Stimulated activated CD8-positive, alpha-beta memory T cell treated with anti-CD3 and anti-CD28 coated beads, Interleukin-12 subunit alpha, Interleukin-12 subunit beta, amount 100 ng/mL, for 24 hours (primary cell): ENCODE measurements at regions not wholly inside any gene's neighbourhood (a gene's known extent, or its start where the extent isn't known, plus 50 kb on each side); places are given as distances from the start of the nearest gene placed in this dataset.
A peak's percentile ranks its signal among the peaks of the same experiment; 100 is the strongest.
"Not testable (repeated sequence)": the region's sequence is repeated elsewhere in the genome, so short reads cannot be mapped to it uniquely, and the experiment has no call there.

Source experiments
- DNase-seq: peaks from one replicate; pipeline ENCODE4 v3.0.0-alpha.2; 2020; ENCODE audit errors: extremely low read depth

DNA sequence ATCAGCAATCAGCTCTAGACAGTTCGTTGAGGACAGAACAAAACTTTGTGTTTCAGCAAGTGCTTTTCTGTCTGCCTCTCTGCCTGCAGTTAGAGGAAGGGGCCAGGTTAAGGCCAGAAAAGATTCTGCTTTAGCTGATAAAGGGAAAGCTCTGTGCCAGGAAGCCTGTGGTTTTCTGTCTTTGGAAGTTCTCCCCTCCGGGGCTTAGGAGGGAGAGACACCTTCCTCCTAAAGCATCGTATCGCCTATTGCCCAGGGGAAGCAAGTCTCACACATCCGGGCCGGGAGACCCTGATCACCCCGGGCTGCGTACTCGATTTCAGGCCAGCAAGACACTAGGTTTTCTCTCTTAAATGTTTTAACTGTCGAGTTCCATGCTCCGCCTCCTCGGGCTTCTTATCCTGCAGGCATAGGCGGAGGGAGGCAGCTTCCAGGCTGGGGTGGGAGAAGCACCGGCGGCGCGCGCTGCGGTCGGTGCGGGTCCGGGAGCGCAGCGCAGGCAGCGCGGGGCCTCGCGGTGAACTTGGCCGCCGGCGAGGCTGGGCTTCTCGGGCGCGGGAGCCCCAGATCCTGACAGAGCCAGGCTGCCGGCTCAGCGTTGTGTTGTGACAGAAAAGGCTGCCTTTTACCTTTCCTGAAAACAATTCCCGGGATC, 245.4 kb downstream of the BCL2L11 start:
- not testable (repeated sequence) for DNase-seq

DNA sequence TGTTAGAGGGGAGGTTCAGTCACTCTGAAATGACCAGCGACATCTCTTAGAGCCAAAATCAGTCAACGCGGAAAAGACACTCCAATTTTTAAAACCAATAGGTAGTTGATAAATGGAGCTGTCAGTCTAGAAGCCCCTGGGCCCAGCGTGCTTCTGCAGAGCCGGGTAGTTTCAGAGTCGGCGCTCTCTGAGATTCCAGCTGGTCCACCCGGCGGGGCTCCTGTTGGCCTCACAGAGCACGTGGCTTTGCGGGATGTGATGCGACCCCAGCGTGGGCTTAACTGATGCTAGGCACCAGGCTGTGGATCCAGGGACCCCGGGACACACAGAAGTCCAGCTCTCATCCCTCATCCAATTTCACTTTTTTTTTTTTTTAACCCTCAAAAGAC, 245.9 kb downstream of the BCL2L11 start:
- not testable (repeated sequence) for DNase-seq

GRCh38 chr2:111367080-111367479, 246.4 kb downstream of the BCL2L11 start:
- not testable (repeated sequence) for DNase-seq

GRCh38 chr2:111367871-111368270, 247.2 kb downstream of the BCL2L11 start:
- DNase-seq = not testable (repeated sequence)

GRCh38 chr2:111368288-111368687, 247.6 kb downstream of the BCL2L11 start:
- DNase-seq = not testable (repeated sequence)

GRCh38 chr2:111373060-111373459, 252.3 kb downstream of the BCL2L11 start:
- DNase-seq = not testable (repeated sequence)

- not testable (repeated sequence) for DNase-seq
These were observed 253.3 kb downstream of the BCL2L11 start for GRCh38 chr2:111373989-111374388.

DNA sequence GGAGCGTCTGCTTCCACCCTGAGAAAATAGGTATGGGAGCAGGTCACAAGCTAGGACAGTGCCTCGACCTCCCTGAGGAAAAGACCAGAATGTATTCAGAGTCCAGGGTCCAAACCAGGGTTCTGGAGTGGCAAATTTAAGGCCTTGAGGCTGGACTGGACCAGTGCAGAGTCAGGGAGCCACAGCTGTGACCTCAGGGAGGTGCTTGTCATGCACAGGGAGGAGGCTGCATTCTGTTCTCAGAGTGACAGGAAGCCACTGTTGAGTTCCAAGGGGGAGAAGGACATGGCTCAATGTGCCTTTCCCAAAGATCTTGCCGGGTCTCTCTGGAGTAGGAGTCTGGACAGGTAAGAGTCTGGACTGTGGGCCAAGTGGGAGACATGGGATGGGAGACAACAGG, 254.0 kb downstream of the BCL2L11 start:
- DNase-seq = not testable (repeated sequence)

DNA sequence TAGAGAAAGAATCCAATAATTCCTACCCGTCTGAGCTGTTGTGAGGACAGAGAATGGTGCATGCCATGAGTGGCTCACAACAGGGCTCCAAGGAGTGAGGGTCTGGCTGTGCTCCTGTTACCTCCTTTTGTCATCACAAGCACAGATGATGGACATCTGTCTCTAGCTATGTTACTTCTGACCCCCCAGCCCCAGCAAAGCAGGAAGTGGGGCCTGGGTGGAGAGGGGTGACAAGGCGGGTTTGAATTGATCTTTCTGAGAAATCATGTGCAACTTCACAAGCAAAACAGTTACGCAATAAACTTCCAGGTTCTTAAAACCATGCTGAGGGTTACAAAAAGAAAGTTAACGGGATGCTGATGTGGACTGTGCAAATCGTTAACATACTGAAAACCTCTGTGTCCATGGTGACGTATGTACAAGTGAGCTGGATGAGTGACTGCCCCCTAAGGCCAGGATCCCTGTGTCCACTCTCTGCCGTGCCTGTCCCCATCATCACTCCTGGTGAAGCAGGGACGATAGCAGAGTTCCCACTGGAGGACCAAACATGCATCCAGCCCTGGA, 254.7 kb downstream of the BCL2L11 start:
- not testable (repeated sequence) for DNase-seq

DNA sequence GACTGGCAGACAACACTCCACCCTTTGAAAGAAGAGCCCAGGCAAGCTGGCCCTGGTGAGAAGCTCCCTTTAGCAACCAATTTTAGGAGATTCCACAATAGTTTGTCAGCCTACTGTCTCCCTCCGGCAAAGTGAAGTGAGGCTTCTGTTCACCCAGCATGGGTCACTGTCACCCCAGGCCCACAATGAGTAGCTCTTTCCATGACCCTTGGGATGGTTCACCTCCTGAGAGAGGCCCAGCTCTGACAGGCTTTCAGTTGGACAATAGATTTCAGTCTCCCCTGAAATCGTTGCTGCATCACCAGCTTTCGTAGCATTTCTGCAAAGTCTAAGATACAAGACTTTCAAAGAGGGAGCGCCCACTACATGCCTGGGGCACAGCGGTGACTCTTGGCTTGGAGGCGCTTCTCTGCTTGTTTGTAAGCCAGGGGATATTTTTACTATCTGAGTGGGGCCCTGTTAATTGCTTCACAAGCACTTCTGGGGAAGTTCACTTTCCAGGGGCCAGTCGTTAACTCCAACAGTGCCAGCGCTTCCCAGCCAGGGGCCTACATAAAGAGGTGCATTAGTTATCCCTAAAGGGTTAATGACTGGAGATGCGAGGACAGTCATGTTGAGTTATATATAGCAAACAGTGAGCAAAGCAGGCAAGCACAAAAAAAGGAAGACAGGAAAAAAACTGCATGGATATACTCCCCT, 255.7 kb downstream of the BCL2L11 start:
- not testable (repeated sequence) for DNase-seq

- DNase-seq = not testable (repeated sequence)
These were observed 256.2 kb downstream of the BCL2L11 start for GRCh38 chr2:111376971-111377352.

- DNase-seq = not testable (repeated sequence)
These were observed 256.8 kb downstream of the BCL2L11 start for GRCh38 chr2:111377386-111377959.

DNA sequence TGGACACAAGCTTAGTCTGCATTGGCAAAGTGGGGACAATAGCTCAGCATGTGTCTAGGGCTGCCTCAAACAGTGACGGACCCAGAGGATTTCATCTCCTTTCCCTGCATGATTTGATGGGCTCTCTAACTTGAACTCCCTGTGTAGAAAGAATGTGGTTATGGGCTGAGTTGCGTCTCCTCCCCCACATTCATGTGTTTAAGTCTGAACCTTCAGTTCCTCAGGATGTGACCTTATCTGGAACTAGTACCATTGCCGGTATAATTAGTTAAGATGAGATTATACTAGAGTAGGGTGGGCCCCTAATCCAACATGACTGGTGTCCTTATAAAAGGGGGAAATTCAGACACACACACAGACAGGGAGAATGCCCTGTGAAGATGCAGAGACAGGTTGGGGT, 257.6 kb downstream of the BCL2L11 start:
- not testable (repeated sequence) for DNase-seq

- DNase-seq = not testable (repeated sequence)
These were observed 260.2 kb downstream of the BCL2L11 start for GRCh38 chr2:111380733-111381439.

- not testable (repeated sequence) for DNase-seq
These were observed 261.0 kb downstream of the BCL2L11 start for GRCh38 chr2:111381530-111382306.

DNA sequence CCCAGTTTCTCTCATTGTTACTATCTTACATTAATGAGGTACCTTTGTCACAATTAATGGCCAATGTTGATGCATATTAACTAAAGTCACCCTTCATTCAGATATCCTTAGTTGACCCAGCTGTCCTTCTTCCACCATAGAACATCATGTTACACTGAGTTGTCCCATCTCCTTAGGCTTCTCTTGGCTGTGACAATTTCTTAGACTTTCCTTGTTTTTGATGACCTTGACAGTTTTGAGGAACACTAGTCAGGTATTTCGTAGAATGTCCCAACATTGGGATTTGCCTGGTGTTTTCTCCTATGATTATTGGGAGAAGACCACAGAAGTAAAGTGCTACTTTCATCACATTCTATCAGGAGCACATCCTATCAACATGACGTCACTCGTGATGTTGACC, 261.8 kb downstream of the BCL2L11 start:
- DNase-seq = not testable (repeated sequence)

GRCh38 chr2:111383311-111383710, 262.6 kb downstream of the BCL2L11 start:
- not testable (repeated sequence) for DNase-seq

GRCh38 chr2:111385226-111385957, 264.7 kb downstream of the BCL2L11 start:
- DNase-seq = not testable (repeated sequence)

- not testable (repeated sequence) for DNase-seq
These were observed 269.9 kb downstream of the BCL2L11 start for GRCh38 chr2:111390605-111391004.

DNA sequence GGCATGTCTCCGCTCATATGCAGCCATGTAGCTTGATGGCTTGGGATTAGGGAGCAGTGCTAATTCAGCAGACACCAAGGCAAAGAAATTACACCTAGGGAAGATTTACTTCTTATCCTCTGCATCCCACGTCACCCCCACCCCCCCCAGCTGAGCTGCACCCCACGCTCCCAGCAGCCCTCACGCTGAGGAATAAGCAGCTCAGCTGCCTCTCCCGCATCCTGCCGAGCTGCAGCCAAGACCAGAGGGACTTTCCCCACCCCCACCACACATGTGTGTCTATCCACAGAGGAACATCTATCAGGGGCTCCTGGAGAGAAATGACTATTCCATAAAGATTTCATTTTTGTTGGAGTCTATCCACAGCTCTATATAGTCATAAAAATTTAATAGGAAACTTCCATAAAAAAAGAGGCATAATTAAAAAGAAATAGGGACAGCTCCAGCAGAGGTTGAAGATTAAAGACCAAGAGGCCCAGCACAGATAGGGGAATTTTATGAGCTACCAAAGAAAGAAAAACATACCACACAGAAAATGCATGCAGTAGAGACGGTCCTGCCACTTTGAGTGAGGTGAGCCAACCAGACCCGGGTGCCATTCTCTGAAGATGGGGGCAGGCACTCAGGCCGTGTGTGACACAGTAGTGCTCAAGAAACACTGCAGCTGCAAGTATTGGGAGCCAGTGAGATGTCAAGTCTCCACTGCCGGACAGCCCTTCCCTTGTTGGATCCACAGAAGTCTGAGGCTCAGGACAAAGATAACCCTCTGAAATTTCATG, 274.8 kb downstream of the BCL2L11 start:
- peak; percentile 14 for DNase-seq
